ENCODE measurements at regions not wholly inside any gene's neighbourhood (a gene's known extent, or its start where the extent isn't known, plus 50 kb on each side); places are given as distances from the start of the nearest gene placed in this dataset.

- no peak overlapping the region for H3K4me3 ChIP-seq (ENCODE audit: low read length)
Measured at GRCh38 chr6:40891686-40892085, 147.3 kb downstream of the UNC5CL start.

GRCh38 chr6:40891131-40891530, 147.9 kb downstream of the UNC5CL start:
- no peak for TF ChIP-seq CTCF (IDR thresholded peaks at IDR 0.05; ENCODE audit: insufficient read depth, low read depth, low read length, missing control alignments)
- DNase-seq (ENCODE audit: low read depth) = no peak
- H3K4me3 ChIP-seq (ENCODE audit: low read length) = no peak overlapping the region

More at GRCh38 chr6:40891686-40892085, 147.3 kb downstream of the UNC5CL start:
- TF ChIP-seq CTCF (IDR thresholded peaks at IDR 0.05; ENCODE audit: insufficient read depth, low read depth, low read length, missing control alignments) = no peak
- DNase-seq (ENCODE audit: low read depth) = no peak

- H3K4me3 ChIP-seq (ENCODE audit: low read length) = no peak overlapping the region
- DNase-seq (ENCODE audit: low read depth) = no peak
- TF ChIP-seq CTCF (IDR thresholded peaks at IDR 0.05; ENCODE audit: insufficient read depth, low read depth, low read length, missing control alignments) = no peak
Measured at GRCh38 chr6:40889137-40889832, 149.7 kb downstream of the UNC5CL start.

- TF ChIP-seq CTCF (IDR thresholded peaks at IDR 0.05; ENCODE audit: insufficient read depth, low read depth, low read length, missing control alignments) = no peak
- H3K4me3 ChIP-seq (ENCODE audit: low read length) = no peak overlapping the region
- DNase-seq (ENCODE audit: low read depth) = no peak
Measured at GRCh38 chr6:40888456-40888990, 150.5 kb downstream of the UNC5CL start.

GRCh38 chr6:40887792-40888340, 151.2 kb downstream of the UNC5CL start:
- no peak for TF ChIP-seq CTCF (IDR thresholded peaks at IDR 0.05; ENCODE audit: insufficient read depth, low read depth, low read length, missing control alignments)
- no peak for DNase-seq (ENCODE audit: low read depth)
- no peak overlapping the region for H3K4me3 ChIP-seq (ENCODE audit: low read length)

- DNase-seq (ENCODE audit: low read depth) = no peak
- H3K4me3 ChIP-seq (ENCODE audit: low read length) = no peak overlapping the region
- TF ChIP-seq CTCF (IDR thresholded peaks at IDR 0.05; ENCODE audit: insufficient read depth, low read depth, low read length, missing control alignments) = no peak
Measured at GRCh38 chr6:40887079-40887791, 151.8 kb downstream of the UNC5CL start.
